ENCODE measurements at regions not wholly inside any gene's neighbourhood (a gene's known extent, or its start where the extent isn't known, plus 50 kb on each side); places are given as distances from the start of the nearest gene placed in this dataset.

DNA sequence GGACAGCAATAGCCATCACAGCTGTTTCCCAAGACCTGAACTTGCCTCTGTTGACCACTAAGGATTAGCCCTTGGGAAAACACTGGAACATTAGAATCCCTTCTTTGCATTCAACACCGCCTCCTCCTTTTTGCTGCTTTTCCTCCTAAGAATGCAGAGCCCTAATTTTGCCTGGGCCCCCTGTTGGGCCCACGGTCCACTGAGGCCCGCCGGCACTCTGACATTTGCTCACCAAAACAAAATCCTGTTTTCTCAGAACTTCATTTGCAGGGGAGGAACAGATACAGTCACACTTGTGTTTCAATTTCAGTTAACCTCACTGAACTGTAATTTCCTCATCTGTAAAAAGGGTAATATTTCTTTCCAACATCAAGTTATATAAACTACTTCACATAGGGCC, 116.0 kb upstream of the JARID2 start (continued):
- TF ChIP-seq RARB (CRISPR knock-in tag; IDR thresholded peaks at IDR 0.05), result no peak
- no peak for TF ChIP-seq BACH2 (CRISPR knock-in tag; IDR thresholded peaks at IDR 0.05; ENCODE audit: borderline replicate concordance)

DNA sequence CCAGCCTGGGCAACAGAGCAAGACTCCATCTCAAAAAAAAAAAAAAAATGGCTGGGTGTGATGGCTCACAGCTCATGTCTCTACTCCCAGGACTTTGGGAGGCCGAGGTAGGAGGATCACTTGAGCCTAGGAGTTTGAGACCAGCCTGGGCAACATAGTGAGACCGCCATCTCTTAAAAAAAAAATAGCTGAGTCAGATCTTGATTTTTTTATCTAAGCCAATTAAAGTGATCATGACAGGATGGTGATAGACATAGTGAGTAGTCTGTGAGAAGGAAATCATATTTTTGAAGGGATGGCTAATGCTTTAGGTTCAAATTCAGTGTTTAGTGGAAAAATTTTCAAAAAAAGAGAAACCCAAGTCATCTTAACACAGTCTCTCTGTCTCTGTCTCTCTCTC, 114.6 kb upstream of the JARID2 start:
- ATAC-seq, result no peak
- no peak for TF ChIP-seq ZFP30 (CRISPR knock-in tag; IDR thresholded peaks at IDR 0.05)
- no peak for TF ChIP-seq ZNF565 (CRISPR knock-in tag; conservative IDR thresholded peaks at IDR 0.05; ENCODE audit: low read depth)
- TF ChIP-seq OSR1 (CRISPR knock-in tag; IDR thresholded peaks at IDR 0.05), result no peak
- TF ChIP-seq SNAI2 (CRISPR knock-in tag; IDR thresholded peaks at IDR 0.05), result no peak
- no peak for TF ChIP-seq ZNF70 (CRISPR knock-in tag; IDR thresholded peaks at IDR 0.05)
- TF ChIP-seq, protein P1, sequence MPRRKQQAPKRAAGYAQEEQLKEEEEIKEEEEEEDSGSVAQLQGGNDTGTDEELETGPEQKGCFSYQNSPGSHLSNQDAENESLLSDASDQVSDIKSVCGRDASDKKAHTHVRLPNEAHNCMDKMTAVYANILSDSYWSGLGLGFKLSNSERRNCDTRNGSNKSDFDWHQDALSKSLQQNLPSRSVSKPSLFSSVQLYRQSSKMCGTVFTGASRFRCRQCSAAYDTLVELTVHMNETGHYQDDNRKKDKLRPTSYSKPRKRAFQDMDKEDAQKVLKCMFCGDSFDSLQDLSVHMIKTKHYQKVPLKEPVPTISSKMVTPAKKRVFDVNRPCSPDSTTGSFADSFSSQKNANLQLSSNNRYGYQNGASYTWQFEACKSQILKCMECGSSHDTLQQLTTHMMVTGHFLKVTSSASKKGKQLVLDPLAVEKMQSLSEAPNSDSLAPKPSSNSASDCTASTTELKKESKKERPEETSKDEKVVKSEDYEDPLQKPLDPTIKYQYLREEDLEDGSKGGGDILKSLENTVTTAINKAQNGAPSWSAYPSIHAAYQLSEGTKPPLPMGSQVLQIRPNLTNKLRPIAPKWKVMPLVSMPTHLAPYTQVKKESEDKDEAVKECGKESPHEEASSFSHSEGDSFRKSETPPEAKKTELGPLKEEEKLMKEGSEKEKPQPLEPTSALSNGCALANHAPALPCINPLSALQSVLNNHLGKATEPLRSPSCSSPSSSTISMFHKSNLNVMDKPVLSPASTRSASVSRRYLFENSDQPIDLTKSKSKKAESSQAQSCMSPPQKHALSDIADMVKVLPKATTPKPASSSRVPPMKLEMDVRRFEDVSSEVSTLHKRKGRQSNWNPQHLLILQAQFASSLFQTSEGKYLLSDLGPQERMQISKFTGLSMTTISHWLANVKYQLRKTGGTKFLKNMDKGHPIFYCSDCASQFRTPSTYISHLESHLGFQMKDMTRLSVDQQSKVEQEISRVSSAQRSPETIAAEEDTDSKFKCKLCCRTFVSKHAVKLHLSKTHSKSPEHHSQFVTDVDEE (CRISPR knock-in tag; IDR thresholded peaks at IDR 0.05), result no peak
- TF ChIP-seq, protein P2, sequence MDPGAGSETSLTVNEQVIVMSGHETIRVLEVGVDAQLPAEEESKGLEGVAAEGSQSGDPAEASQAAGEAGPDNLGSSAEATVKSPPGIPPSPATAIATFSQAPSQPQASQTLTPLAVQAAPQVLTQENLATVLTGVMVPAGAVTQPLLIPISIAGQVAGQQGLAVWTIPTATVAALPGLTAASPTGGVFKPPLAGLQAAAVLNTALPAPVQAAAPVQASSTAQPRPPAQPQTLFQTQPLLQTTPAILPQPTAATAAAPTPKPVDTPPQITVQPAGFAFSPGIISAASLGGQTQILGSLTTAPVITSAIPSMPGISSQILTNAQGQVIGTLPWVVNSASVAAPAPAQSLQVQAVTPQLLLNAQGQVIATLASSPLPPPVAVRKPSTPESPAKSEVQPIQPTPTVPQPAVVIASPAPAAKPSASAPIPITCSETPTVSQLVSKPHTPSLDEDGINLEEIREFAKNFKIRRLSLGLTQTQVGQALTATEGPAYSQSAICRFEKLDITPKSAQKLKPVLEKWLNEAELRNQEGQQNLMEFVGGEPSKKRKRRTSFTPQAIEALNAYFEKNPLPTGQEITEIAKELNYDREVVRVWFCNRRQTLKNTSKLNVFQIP (CRISPR knock-in tag; IDR thresholded peaks at IDR 0.05; ENCODE audit: borderline replicate concordance, low read depth), result no peak
- no peak for TF ChIP-seq ISL1 (CRISPR knock-in tag; IDR thresholded peaks at IDR 0.05)
- TF ChIP-seq ZC3H10 (CRISPR knock-in tag; IDR thresholded peaks at IDR 0.05), result no peak
- no peak for TF ChIP-seq CSDC2 (CRISPR knock-in tag; IDR thresholded peaks at IDR 0.05)
- no peak for TF ChIP-seq TCF4 (CRISPR knock-in tag; IDR thresholded peaks at IDR 0.05; ENCODE audit: borderline replicate concordance)
- TF ChIP-seq RARB (CRISPR knock-in tag; IDR thresholded peaks at IDR 0.05), result no peak
- TF ChIP-seq, protein P3, sequence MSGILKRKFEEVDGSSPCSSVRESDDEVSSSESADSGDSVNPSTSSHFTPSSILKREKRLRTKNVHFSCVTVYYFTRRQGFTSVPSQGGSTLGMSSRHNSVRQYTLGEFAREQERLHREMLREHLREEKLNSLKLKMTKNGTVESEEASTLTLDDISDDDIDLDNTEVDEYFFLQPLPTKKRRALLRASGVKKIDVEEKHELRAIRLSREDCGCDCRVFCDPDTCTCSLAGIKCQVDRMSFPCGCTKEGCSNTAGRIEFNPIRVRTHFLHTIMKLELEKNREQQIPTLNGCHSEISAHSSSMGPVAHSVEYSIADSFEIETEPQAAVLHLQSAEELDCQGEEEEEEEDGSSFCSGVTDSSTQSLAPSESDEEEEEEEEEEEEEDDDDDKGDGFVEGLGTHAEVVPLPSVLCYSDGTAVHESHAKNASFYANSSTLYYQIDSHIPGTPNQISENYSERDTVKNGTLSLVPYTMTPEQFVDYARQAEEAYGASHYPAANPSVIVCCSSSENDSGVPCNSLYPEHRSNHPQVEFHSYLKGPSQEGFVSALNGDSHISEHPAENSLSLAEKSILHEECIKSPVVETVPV (CRISPR knock-in tag; IDR thresholded peaks at IDR 0.05), result no peak
- TF ChIP-seq GLIS3 (CRISPR knock-in tag; IDR thresholded peaks at IDR 0.05), result no peak
- no peak for TF ChIP-seq PPARA (CRISPR knock-in tag; IDR thresholded peaks at IDR 0.05; ENCODE audit: borderline replicate concordance)
- no peak for TF ChIP-seq TOX (CRISPR knock-in tag; IDR thresholded peaks at IDR 0.05; ENCODE audit: borderline replicate concordance)
- TF ChIP-seq, protein P4, sequence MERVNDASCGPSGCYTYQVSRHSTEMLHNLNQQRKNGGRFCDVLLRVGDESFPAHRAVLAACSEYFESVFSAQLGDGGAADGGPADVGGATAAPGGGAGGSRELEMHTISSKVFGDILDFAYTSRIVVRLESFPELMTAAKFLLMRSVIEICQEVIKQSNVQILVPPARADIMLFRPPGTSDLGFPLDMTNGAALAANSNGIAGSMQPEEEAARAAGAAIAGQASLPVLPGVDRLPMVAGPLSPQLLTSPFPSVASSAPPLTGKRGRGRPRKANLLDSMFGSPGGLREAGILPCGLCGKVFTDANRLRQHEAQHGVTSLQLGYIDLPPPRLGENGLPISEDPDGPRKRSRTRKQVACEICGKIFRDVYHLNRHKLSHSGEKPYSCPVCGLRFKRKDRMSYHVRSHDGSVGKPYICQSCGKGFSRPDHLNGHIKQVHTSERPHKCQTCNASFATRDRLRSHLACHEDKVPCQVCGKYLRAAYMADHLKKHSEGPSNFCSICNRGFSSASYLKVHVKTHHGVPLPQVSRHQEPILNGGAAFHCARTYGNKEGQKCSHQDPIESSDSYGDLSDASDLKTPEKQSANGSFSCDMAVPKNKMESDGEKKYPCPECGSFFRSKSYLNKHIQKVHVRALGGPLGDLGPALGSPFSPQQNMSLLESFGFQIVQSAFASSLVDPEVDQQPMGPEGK (CRISPR knock-in tag; IDR thresholded peaks at IDR 0.05; ENCODE audit: borderline replicate concordance), result no peak
- TF ChIP-seq, protein P5, sequence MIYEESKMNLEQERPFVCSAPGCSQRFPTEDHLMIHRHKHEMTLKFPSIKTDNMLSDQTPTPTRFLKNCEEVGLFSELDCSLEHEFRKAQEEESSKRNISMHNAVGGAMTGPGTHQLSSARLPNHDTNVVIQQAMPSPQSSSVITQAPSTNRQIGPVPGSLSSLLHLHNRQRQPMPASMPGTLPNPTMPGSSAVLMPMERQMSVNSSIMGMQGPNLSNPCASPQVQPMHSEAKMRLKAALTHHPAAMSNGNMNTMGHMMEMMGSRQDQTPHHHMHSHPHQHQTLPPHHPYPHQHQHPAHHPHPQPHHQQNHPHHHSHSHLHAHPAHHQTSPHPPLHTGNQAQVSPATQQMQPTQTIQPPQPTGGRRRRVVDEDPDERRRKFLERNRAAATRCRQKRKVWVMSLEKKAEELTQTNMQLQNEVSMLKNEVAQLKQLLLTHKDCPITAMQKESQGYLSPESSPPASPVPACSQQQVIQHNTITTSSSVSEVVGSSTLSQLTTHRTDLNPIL (CRISPR knock-in tag; IDR thresholded peaks at IDR 0.05; ENCODE audit: low read depth), result no peak

DNA sequence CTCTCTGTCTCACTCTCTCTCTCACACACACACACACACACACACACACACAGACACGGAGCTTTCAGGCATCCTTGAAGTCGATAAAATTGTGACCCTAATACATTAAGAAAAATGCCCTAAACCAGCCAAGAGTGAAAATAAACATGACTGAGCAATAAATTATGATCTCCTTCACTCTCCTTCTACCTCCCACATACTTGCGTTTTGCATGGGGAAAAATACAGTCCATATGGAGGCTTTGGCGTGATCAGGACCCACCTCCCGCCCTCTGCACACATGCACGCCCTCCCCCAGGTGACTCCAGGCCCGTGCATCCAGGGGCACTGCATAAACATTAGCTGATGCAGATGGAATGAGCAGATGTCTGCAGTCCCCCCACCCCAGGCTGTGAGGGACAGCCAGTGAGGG, 114.2 kb upstream of the JARID2 start:
- no peak for ATAC-seq
- TF ChIP-seq, protein P3 (CRISPR knock-in tag; IDR thresholded peaks at IDR 0.05), result no peak
- TF ChIP-seq ZNF8 (CRISPR knock-in tag; IDR thresholded peaks at IDR 0.05) (no peak), BACH2 (CRISPR knock-in tag; IDR thresholded peaks at IDR 0.05; ENCODE audit: borderline replicate concordance) (no peak), ISL1 (CRISPR knock-in tag; IDR thresholded peaks at IDR 0.05) (no peak), ZNF70 (CRISPR knock-in tag; IDR thresholded peaks at IDR 0.05) (no peak), TOX (CRISPR knock-in tag; IDR thresholded peaks at IDR 0.05; ENCODE audit: borderline replicate concordance) (no peak), ZNF565 (CRISPR knock-in tag; conservative IDR thresholded peaks at IDR 0.05; ENCODE audit: low read depth) (no peak), CSDC2 (CRISPR knock-in tag; IDR thresholded peaks at IDR 0.05) (no peak), ESRRG (CRISPR knock-in tag; IDR thresholded peaks at IDR 0.05) (no peak), GLIS3 (CRISPR knock-in tag; IDR thresholded peaks at IDR 0.05) (no peak), ARNTL (CRISPR knock-in tag; IDR thresholded peaks at IDR 0.05; ENCODE audit: borderline replicate concordance, low read depth) (no peak), ZFP3 (CRISPR knock-in tag; IDR thresholded peaks at IDR 0.05) (no peak)
- TF ChIP-seq, protein P1 (CRISPR knock-in tag; IDR thresholded peaks at IDR 0.05), result no peak
- TF ChIP-seq, protein P2 (CRISPR knock-in tag; IDR thresholded peaks at IDR 0.05; ENCODE audit: borderline replicate concordance, low read depth), result no peak
